ENCODE measurements at regions not wholly inside any gene's neighbourhood (a gene's known extent, or its start where the extent isn't known, plus 50 kb on each side); places are given as distances from the start of the nearest gene placed in this dataset.
A peak's percentile ranks its signal among the peaks of the same experiment; 100 is the strongest.

- DNase-seq (ENCODE audit: insufficient read length, low spot score), result no peak
- no peak for FAIRE-seq
- TF ChIP-seq POLR2A (IDR thresholded peaks at IDR 0.05; ENCODE audit: low read depth, low read length), result no peak
- no peak for TF ChIP-seq PAX5 (IDR thresholded peaks at IDR 0.05; ENCODE audit: insufficient read depth, low read length, severe bottlenecking)
- TF ChIP-seq POU2F2 (IDR thresholded peaks at IDR 0.05; ENCODE audit: low read depth, low read length), result no peak
- TF ChIP-seq TAF1 (IDR thresholded peaks at IDR 0.05; ENCODE audit: low read depth, low read length), result no peak
- TF ChIP-seq SPI1 (IDR thresholded peaks at IDR 0.05; ENCODE audit: low read depth, low read length), result no peak
- no peak for TF ChIP-seq POLR2AphosphoS5 (IDR thresholded peaks at IDR 0.05; ENCODE audit: low read depth, low read length)
These were observed 386.8 kb upstream of the JAG1 start for GRCh38 chr20:11060423-11061185.

DNA sequence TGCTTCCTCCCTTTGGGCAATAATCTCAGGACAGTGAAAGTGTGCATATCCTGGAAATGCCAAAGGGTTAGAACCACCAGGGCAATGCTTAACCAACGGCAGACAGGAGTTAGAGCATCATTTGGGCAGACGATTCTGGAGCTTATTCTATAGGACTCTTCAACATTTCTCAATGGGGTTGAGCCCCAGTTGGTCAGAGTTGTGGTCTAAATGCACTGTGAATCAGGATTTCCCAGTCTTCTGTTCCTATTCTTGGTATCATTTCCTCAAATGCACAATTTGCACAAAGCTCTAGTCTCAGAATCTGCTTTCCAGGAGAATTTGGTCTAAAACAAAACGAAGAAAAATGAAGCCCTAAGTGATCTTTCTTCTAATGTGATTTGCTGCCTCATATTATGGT, 389.6 kb upstream of the JAG1 start:
- TF ChIP-seq PAX5 (IDR thresholded peaks at IDR 0.05; ENCODE audit: insufficient read depth, low read length, severe bottlenecking) (no peak), SPI1 (IDR thresholded peaks at IDR 0.05; ENCODE audit: low read depth, low read length) (peak; percentile 1; the same call in 1 of the 2 replicates), POLR2AphosphoS5 (IDR thresholded peaks at IDR 0.05; ENCODE audit: low read depth, low read length) (no peak)
- FAIRE-seq, result no peak

GRCh38 chr20:11064946-11065345, 391.1 kb upstream of the JAG1 start:
- FAIRE-seq (no peak), DNase-seq (ENCODE audit: insufficient read length, low spot score) (no peak)
- TF ChIP-seq POLR2AphosphoS5 (IDR thresholded peaks at IDR 0.05; ENCODE audit: low read depth, low read length) (no peak), TAF1 (IDR thresholded peaks at IDR 0.05; ENCODE audit: low read depth, low read length) (no peak), SPI1 (IDR thresholded peaks at IDR 0.05; ENCODE audit: low read depth, low read length) (no peak), PAX5 (IDR thresholded peaks at IDR 0.05; ENCODE audit: insufficient read depth, low read length, severe bottlenecking) (no peak), POU2F2 (IDR thresholded peaks at IDR 0.05; ENCODE audit: low read depth, low read length) (no peak), POLR2A (IDR thresholded peaks at IDR 0.05; ENCODE audit: low read depth, low read length) (no peak)

More for the DNA sequence above, 389.6 kb upstream of the JAG1 start:
- DNase-seq (ENCODE audit: insufficient read length, low spot score), result no peak

GRCh38 chr20:11067359-11067758, 393.6 kb upstream of the JAG1 start:
- no peak for DNase-seq (ENCODE audit: insufficient read length, low spot score)

DNA sequence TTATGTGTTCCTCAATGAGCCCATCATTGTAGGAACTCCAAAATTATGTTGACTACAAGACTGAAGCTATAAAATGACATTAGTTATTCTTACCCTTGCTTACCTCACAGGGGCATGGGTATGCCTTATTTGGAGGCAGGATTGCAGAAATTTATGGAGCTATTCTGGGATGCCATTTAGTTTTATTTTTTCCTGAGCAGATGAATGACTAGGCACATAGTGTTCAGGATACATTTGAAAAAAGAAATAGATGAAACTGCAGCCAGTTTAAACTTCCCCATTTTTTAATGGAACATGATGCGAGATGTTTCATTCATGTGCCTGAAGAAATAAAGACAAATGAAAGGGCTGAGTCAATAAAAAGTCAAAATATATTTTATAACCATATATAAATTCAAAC, 399.2 kb upstream of the JAG1 start:
- FAIRE-seq, result no peak

More at GRCh38 chr20:11067359-11067758, 393.6 kb upstream of the JAG1 start:
- TF ChIP-seq TAF1 (IDR thresholded peaks at IDR 0.05; ENCODE audit: low read depth, low read length) (no peak), PAX5 (IDR thresholded peaks at IDR 0.05; ENCODE audit: insufficient read depth, low read length, severe bottlenecking) (no peak), POLR2AphosphoS5 (IDR thresholded peaks at IDR 0.05; ENCODE audit: low read depth, low read length) (no peak), POU2F2 (IDR thresholded peaks at IDR 0.05; ENCODE audit: low read depth, low read length) (no peak), SPI1 (IDR thresholded peaks at IDR 0.05; ENCODE audit: low read depth, low read length) (no peak), POLR2A (IDR thresholded peaks at IDR 0.05; ENCODE audit: low read depth, low read length) (no peak)
- FAIRE-seq, result no peak

GRCh38 chr20:11076434-11077105, 402.8 kb upstream of the JAG1 start:
- FAIRE-seq, result no peak
- DNase-seq (ENCODE audit: insufficient read length, low spot score), result no peak
- no peak for TF ChIP-seq TAF1 (IDR thresholded peaks at IDR 0.05; ENCODE audit: low read depth, low read length)
- no peak for TF ChIP-seq POLR2AphosphoS5 (IDR thresholded peaks at IDR 0.05; ENCODE audit: low read depth, low read length)
- no peak for TF ChIP-seq POLR2A (IDR thresholded peaks at IDR 0.05; ENCODE audit: low read depth, low read length)
- no peak for TF ChIP-seq SPI1 (IDR thresholded peaks at IDR 0.05; ENCODE audit: low read depth, low read length)

More for the DNA sequence above, 399.2 kb upstream of the JAG1 start:
- TF ChIP-seq SPI1 (IDR thresholded peaks at IDR 0.05; ENCODE audit: low read depth, low read length), result no peak
- no peak for TF ChIP-seq PAX5 (IDR thresholded peaks at IDR 0.05; ENCODE audit: insufficient read depth, low read length, severe bottlenecking)
- no peak for TF ChIP-seq POLR2A (IDR thresholded peaks at IDR 0.05; ENCODE audit: low read depth, low read length)
- no peak for DNase-seq (ENCODE audit: insufficient read length, low spot score)

DNA sequence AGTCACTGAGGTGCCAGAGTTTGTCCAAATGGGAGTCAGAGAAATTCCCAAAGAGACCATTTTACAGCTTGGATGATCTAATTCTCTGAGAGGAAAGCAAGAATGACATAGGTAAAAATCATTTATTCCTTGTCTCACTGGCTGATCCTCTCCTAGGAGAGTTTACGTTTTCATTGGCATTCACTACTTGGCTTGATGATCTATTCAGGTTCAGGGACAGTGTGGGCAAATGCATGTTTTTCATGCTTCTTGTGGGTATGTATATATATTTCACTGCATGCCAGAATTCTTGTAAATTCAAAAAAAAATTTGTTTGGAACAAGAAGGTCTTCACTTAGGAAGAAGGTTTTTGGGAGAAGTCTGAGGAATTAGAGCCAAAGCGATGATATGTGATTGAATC, 403.4 kb upstream of the JAG1 start:
- no peak for DNase-seq (ENCODE audit: insufficient read length, low spot score)
- no peak for TF ChIP-seq TAF1 (IDR thresholded peaks at IDR 0.05; ENCODE audit: low read depth, low read length)
- no peak for TF ChIP-seq PAX5 (IDR thresholded peaks at IDR 0.05; ENCODE audit: insufficient read depth, low read length, severe bottlenecking)
- no peak for TF ChIP-seq POLR2A (IDR thresholded peaks at IDR 0.05; ENCODE audit: low read depth, low read length)
- TF ChIP-seq POU2F2 (IDR thresholded peaks at IDR 0.05; ENCODE audit: low read depth, low read length), result no peak
- TF ChIP-seq SPI1 (IDR thresholded peaks at IDR 0.05; ENCODE audit: low read depth, low read length), result no peak
- TF ChIP-seq POLR2AphosphoS5 (IDR thresholded peaks at IDR 0.05; ENCODE audit: low read depth, low read length), result no peak
- no peak for FAIRE-seq

DNA sequence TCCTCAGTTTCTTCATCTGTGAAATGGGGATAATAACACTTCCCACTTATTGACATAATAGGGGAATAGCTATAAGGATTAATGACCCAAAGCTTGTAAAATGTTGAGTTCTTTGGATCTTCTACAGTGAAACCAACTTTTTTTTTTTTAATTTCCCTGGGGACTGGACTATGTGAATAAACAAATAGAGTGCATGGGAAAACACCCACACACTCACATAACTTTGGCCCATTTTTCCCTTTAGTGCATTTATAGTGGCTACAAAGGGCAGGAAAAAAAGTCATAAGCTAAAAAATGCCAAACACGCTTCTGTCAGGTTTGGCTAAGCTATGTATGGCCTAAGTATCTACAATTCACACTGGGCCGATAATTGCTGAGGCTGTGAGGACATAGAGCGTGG, 406.2 kb upstream of the JAG1 start:
- TF ChIP-seq TAF1 (IDR thresholded peaks at IDR 0.05; ENCODE audit: low read depth, low read length), result no peak
- no peak for TF ChIP-seq SPI1 (IDR thresholded peaks at IDR 0.05; ENCODE audit: low read depth, low read length)
- TF ChIP-seq POU2F2 (IDR thresholded peaks at IDR 0.05; ENCODE audit: low read depth, low read length), result no peak
- TF ChIP-seq POLR2AphosphoS5 (IDR thresholded peaks at IDR 0.05; ENCODE audit: low read depth, low read length), result no peak
- TF ChIP-seq POLR2A (IDR thresholded peaks at IDR 0.05; ENCODE audit: low read depth, low read length), result no peak
- no peak for TF ChIP-seq PAX5 (IDR thresholded peaks at IDR 0.05; ENCODE audit: insufficient read depth, low read length, severe bottlenecking)
- FAIRE-seq (no peak), DNase-seq (ENCODE audit: insufficient read length, low spot score) (no peak)

DNA sequence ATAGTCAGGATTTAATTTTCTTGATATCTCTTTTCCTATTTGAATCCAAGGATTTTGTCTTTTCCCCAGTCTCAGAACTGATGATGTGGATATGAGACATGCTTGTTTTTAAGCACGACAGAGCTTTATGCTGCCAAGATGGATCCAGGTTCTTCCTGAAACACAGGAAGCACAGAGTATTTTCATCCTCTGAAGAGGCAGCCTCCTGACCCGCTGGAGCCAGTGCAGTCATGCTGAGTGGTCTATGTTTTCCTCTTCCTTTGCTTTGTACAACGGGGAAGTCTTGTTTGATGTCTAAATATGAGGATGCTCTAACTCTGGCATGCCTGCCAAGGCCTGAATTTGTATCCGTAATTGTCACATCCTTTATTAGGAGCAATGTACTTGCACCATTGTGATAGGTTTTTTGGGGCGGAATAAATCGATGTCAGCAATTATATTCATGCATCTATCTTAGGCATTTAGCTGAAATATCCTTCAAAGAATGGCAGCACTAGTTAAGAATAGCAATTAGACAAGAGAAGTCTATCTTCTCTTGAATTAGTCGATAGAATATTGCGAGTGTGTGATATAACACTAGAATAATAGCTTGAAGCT, 407.1 kb upstream of the JAG1 start:
- TF ChIP-seq TAF1 (IDR thresholded peaks at IDR 0.05; ENCODE audit: low read depth, low read length) (no peak), SPI1 (IDR thresholded peaks at IDR 0.05; ENCODE audit: low read depth, low read length) (no peak), POU2F2 (IDR thresholded peaks at IDR 0.05; ENCODE audit: low read depth, low read length) (no peak)

More for the DNA sequence above, 407.1 kb upstream of the JAG1 start:
- DNase-seq (ENCODE audit: insufficient read length, low spot score) (no peak), FAIRE-seq (no peak)
